ENCODE measurements at regions not wholly inside any gene's neighbourhood (a gene's known extent, or its start where the extent isn't known, plus 50 kb on each side); places are given as distances from the start of the nearest gene placed in this dataset.

DNA sequence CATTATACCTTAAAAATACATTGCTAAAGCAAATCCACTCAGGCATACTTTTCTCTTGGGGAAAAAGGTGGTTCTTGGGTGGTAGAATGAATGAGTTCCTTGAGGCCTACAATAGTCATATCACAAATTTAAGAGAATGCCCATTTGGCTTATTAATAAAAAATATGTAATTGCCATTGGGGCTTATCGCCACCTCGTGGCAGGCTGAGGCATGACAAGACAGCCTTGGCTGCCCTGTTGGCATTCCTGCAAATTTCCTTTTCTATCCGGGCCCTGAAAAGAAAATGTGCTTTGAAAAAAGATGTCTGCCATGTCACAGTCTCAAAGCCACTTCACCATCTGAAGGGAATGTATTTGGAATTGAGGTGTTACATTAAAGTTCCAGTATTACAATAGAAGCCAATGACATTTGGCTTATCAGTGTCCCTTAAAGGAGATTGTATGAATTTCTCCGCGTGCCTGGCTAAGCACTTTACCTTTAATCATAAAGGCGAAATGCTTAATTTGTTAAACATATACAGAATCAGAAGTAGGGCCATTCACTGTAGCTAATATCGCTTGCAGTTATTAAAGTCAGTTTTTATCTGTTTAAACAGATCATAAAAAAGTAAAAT lies 188.3 kb upstream of the ZFP64 start:
- DNase-seq, result peak; percentile 22

DNA sequence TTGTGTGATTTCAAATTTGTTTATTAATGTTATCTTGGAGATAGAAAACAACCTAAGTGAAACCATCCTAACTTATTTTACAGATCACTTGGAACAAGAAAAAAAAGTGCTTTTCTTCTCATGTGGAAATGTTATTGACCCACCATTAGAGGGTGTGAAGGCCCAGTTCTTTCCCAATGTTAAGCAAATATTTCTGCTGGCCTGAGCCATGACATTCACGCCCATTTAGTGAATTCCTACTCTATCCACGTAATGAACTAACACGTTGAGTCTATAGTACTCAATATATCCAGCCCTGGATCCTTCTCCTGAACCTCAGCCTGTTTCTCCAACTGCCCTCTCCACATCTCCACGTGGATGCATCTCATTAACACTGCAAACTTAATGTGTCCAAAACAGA lies 180.6 kb upstream of the ZFP64 start:
- DNase-seq, result no peak

DNA sequence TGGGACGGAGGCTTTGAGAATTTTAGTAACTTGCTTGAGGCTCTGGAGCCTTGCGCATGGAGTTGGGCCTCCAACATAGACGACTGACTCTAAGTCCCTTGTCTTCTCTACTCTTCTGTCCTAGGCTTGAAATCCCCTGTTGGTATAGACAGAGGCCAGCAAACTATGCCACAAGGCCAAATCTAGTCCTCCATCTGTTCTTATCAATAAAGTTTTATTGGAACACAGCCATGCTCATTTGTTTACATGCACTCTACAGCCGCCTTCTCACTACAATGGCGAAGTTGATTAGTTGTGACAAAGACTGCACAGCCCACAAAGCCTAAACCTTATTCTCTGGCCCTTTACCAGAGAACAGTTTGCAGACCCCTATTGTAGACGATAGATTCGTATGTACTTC lies 174.1 kb upstream of the ZFP64 start:
- no peak for DNase-seq

DNA sequence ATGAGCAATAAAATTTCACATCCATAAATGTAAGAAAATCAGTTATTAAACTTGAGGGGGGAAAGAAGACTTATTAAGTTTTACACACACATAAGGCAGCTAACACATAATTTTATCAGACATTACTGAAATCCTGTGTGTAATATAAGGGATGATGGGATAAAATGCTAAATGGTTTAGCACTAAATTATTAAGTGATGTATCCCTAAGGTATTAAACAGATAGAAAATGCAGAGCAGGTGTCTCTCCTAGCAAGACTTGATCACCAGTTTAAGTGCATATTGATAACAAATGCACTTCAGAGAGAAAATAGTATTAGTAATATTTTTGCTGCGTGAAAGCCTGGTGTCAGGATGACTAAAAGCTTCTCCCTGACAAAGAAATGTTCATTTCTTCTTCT lies 172.8 kb upstream of the ZFP64 start:
- no peak for DNase-seq

DNA sequence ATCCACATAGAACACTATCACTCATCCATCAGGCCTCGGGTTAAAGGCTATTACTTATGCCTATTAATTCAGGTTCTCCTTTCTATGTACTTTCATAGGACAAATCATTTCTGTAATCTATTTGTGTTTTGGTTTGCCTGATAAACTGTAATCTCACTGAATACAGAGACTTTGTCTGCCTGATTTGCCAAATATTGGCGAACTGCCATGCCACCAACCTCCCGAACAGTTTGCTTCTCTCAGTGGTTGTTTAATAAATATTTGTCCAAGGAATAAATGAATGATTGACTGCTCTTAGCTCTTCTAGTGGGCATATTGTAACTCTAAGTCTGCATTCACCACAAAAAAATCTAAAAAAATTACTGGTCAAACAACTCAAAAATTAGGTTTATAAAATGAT lies 170.1 kb upstream of the ZFP64 start:
- DNase-seq, result no peak

DNA sequence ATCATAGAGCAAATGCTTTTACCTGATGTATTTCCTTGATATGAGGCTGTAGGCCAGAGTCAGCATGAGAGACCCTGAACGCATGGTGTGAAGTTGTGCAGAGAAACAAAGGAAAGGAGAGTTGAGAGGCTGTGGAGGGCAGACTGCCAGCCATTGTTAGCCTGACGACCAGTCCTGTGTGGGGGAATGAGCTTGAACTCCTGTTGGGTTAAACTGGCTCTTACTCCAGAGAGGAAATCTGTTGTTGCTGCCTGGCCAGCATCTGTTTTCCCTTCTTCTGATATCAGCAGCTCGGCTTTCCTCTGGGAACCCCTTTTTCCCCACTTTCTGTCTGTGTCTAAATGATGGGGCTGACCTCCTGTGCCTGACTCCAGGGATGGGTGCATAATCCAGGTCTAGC lies 158.2 kb upstream of the ZFP64 start:
- no peak for DNase-seq

DNA sequence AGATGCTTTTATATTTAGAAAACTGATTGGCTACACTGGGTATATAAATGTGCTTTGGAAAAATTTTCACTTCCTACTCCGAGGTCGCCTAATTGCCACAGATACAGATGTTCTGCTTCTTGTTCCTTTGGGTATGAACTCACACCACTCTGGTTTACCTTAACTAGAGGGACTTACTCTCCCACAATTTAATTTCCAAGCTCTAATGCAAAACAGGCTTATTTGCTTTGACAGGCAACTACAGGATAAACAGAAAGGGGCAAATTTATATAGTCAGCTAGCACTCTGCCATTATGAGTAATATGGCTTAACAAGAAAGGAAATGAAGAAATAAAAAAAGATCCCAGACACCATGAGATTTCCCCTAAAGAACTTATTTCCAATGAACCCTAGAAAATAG lies 156.9 kb upstream of the ZFP64 start:
- no peak for DNase-seq

DNA sequence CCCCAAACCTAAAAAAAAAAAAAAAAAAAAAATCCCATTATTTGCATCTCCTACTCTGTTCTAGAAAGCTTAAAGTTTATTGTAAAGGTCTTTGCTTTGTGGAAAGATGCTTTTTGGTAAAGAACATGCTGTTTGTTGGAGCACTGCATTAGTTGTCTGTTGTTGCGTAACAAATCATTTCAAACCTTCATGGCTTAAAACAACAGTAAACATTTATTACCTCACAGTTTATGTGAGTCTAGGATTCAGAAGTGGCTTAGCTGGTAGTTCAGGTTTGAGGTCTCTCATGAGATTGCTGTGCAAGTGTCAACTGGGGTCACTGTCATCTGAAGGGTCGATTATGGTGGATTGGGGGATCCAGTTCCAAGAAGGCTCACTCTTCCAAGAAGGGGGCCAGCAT lies 155.2 kb upstream of the ZFP64 start:
- no peak for DNase-seq

DNA sequence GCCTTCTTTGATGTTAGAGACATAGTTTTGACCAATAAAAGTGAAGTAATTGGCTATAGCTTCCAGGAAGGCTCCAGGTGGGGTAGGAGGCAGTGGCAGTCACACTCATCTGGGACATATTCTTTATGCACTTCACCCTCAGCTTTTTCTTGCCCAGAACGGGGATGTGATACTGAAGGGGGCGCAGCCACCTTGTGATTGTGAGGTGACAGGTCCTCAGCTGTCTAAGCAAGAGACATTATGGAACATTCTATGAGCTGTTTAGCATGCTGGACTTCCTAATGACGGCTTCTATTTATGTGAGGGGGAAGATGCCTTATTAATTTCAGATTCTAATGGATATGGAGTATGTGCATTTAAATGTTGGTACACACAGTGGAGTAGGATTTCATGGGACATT lies 151.3 kb upstream of the ZFP64 start:
- no peak for DNase-seq

DNA sequence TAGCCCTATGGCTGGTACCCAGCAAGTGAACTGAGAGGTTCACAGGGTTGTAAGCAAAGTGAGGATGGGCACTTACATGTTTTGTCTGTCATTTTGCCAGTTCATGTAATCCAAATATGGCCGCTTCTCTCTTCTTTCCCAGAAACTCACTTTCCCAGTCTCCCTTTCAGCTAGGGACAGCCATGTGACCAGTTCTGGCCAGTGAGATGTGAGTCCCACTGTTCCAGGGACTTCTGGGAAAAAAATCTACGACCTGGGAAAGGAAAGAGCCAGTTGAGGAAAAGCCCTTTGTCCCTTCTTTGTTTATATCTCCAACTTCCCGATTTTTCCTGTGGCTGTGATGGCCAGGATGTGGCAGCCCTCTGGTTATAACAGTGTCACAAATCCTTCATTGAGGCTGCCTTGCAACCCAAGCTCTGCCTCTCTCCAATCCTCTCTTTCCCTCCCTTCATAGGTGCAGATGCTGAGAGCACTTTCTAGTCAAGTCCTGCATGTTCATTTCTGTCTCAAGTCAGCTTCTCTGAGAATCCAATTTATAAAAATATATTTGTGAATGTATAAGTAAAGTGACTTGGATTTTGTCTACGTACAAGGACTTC lies 148.6 kb upstream of the ZFP64 start:
- DNase-seq, result peak; percentile 4

DNA sequence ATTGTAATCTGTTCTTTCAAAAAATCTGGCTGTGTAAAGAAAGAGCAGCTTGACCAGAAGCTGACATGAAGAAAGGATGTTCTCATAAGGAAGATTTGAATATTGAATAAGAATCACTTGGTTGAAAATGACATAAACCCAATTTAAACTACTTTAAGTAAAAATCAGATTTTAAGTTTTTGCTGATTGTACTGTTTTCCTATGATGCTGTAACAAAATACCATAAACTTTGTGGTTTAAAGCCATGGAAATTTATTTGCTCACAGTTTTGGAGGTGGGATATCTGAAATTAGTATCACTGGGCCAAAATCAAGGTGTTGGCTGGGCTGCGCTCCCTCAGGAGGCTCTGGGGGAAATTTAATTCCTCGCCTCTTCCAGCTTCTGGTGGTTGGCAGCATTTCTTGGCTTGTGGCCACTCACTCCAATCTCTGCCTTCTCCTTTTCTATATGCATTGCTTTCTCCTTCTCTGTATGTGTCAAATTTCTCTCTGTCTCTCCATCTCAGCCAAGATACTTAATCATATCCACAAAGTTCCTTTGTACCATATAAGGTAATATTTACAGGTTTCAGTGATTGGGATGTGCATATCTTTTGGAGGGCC lies 141.2 kb upstream of the ZFP64 start:
- no peak for DNase-seq

DNA sequence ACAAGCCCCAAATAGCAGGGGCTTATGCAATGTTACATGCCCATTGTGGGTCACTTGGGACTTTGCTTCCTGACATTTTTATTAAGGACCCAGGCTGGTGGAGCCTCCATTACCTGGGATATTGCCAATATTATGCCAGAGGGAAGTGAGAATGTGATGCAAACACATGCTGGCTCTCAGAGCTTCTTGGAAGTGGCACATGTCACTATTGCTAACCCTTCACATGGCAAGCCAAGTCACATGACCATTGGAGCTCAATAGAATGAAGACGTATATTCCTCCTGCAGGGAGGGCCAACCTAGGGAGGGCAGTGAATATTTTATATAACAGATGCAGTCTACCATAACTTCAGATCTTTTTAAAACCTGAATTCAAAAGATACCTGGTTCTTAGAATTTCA lies 140.7 kb upstream of the ZFP64 start:
- DNase-seq, result no peak

DNA sequence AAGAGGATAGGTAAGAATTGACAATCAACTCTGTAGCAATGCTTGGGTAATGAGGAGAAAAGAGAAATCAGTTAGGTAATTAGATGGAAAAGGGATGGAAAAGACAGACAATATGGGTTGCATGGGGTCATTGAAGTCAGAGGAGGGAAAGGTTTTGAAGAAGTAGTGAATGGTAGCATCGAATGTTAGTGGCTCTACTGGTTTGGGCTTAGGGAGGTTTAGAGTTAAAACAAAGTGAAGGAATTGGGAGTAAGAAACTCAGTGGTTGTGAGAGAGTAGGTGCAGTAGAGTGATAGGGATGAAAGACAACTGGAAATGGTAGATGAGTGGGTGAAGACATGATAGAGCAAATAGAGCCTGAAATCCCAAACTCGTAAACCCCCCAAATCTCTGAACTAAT lies 140.1 kb upstream of the ZFP64 start:
- DNase-seq, result no peak

DNA sequence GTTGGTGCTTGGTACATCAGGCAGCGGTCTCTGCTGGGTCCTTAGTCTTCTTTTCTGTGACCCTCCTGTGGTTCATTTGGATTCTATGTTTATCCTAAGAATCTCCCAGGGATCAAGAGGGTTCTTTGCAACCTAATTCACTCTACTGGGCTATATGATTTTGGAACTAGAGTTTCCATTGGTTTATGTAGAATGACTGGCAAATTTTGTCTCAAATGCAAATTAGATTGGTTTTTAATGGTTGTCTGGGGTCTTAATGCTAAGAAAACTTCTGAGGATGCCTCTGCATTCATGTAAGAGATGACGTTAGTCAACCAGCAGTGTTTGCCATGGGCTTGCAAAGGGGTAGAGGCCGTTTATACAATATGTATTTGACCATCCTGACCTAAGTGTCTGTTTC lies 129.8 kb upstream of the ZFP64 start:
- DNase-seq, result no peak

DNA sequence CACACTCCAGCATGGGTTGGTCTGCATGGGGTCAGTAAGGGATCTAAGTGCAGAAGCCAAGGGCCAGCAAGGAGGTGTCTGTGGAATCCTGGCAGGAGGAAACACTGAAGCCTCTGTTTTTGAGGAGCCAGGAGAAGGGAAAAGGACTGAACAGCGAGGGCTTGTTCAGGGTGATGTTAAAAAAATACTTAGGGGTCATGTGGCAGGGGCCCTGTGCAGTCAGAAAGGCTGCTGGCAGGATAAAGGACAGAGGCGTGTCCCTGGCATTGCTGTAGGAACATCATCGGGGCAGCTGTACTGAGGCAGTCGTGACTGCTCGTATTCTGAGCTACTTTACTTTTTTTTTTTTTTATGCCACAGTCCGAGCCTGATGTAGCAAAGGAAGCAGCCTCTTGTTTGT lies 127.1 kb upstream of the ZFP64 start:
- DNase-seq, result no peak

DNA sequence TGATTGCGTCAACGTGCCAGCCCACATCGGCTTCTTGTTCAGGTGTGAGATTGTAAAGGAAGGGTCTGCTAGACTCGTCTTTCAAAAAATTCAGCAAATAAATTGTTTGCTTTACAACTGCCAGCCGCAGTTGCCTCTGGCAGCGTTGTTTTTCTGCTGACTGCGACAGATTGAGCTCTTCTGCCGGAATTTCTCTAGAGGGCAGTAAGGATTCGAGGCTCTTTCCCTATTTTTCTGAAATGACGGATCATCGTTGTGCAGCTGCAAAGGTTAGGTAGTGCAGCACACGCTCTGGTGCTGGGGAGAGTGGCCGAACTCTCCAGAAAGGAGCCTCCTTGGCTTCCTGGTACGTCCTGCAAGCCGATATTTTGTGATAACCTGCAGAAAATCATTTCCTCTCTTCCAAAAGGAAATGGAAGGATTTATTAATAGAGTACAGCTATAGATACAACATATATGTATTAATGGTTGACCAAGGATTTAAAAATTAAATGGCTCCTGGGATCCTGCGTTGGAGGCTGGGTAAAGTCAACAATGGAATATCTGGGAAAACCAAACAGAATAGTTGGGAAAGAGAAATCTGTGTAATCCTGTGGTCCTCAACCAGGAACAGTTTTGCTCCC lies 121.9 kb upstream of the ZFP64 start:
- DNase-seq, result peak; percentile 69

DNA sequence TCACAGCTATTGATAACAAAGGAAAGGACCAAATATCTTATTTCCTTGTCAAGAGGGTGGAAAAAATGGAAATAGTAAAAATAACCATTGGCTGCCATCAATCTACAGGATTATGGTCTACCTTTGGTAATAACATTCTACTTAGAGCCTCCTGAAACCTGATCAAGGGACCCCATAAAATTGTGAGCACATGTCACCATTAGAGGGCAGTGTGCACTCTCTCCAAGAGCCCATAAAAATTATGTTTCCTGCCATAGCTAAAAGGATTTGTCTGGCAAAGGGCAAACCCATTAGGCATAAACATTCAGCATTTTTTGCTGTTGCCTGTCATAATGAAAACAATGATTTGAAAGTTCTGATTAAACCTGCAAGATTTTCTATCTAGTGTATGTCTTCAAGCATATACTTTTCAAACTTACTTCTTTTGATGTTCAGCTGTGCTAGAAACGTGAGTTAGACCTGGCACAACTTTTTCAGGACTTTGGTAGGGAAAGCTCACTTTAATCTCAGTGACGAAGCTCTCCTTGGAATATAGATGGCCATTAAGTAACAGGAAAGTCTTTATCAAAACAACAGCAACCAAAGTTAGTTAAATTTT lies 120.7 kb upstream of the ZFP64 start:
- DNase-seq, result peak; percentile 71

DNA sequence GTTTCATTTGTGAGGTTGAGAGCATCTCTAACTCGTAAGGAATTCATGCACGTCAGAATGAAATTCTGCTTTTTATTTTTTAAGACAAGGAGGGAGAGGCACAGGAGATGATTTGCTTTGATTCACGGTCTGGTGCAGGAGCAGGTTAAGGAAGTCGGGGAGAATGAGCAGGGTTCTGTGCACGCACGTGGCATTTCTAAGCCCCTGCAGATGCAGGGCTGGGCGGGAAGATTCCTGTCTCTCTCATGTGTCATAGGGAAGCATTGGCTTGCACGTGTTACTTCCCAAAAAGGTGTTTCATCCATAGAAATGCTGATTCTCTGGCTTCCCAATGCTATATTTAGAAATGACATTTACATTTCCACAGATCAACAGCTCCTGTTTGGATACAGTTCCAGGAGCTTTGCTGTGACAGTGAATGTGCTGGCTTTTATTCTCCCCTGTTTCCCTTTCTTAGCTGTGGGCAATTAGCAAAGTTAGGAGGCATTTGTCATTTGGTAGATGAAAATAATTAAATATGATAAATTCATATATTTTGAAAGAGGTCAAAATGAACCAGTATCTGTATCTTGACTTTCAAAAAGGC lies 119.7 kb upstream of the ZFP64 start:
- DNase-seq, result no peak

DNA sequence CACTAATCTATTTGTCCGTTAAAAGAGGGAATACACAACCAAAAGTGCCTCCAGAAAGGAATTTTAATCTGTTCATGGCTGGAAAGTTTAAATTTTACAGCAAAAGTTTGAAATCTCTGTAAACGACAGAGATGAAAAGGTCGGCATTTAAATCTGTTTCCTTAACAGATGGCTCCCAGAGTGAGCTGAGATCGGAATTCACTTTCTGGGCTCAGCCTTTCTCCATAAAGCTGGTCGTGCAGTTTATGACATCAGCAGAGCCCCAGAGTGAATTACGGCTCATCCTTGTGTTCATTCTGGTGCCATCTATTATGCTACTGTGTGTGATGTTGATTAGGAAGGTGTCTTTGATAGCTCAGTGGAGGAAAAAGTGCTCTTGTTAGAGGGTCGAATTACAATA lies 117.6 kb upstream of the ZFP64 start:
- peak; percentile 19 for DNase-seq

DNA sequence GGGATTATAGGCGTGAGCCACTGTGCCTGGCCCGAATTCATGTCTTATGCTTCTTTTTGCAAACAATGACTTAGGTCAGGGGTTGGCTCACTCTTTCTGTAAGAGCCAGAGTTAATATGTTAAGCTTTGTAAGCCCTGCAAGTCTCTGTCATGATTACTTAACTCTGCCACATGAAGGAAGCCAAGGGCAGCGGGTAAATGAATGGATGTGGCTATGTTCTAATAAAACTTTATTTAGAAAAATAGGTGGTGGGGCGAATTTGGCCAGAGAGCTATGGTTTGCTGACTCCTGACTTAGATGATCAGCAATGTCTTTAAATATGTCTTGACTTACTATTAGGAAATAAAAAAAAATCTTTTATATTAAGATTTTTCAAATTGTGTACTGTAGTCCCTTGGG lies 114.9 kb upstream of the ZFP64 start:
- DNase-seq, result no peak

DNA sequence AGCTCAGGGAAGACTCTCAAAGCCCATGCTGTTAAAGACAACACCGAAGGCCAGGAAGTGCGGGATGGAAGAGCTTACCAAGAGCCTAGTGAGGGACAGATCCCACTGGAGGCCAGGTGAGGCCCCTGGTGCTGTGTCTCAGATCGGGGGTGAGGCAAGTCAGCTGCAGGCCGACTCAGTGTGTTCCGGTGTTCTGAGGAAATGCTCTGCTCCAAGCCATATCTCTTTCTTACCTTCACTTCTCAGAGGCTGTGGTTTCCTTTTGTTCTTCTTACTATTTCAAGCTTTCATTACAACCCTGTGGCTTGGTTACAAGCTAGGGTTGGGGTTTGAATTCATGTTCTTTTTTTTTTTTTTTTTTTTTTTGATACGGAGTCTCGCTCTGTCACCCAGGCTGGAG lies 114.3 kb upstream of the ZFP64 start:
- no peak for DNase-seq

DNA sequence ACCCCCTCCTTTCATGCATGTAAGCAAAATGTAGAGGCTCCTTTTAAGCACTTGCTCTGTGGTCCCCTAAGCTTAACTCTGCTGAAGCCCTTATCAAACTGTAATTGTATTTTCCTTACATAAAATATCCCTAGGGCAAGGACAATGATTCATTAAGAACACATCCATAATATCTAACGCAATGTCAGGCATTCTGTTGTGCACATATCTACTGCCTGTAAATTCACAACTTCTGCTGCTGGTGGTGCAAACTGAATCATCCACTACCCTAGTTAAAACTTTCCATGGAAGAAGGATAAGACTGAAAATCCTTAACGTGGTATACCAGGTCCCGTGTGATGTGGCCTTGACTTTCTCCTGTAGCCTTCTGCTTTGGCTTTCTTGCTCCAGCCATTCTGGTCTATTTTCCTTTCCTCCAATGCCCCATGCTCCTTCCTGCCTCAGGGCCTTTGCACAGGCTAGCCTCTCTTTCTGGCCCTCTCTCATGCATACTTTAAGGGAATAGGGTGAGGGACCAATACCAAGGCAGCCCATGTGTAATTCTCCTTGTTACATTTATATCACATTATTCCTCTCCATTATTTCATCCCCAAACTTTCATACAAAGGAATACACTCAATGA lies 113.6 kb upstream of the ZFP64 start:
- peak; percentile 16 for DNase-seq
